ENCODE measurements at regions not wholly inside any gene's neighbourhood (a gene's known extent, or its start where the extent isn't known, plus 50 kb on each side); places are given as distances from the start of the nearest gene placed in this dataset.

DNA sequence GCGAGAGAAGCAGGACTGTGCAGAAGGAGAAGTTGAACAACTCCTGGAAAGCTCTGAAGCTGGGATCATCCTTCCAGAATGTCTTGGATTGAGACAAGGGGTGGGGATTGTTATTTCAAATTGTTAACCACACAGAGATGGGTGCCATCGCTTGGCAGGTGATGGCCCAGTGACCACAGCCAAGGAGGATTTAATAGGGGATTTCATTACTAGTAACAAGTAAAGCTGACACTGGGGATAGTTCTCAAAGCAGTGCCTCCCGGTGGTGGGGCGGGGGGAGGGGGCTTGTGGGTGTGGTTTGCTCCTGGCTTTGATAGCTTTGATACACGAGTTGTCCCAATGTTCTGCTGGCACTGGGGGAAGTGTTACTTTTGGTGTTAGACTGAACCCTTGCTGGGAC, 59.2 kb downstream of the ZNF503 start:
- TF ChIP-seq, protein P1, sequence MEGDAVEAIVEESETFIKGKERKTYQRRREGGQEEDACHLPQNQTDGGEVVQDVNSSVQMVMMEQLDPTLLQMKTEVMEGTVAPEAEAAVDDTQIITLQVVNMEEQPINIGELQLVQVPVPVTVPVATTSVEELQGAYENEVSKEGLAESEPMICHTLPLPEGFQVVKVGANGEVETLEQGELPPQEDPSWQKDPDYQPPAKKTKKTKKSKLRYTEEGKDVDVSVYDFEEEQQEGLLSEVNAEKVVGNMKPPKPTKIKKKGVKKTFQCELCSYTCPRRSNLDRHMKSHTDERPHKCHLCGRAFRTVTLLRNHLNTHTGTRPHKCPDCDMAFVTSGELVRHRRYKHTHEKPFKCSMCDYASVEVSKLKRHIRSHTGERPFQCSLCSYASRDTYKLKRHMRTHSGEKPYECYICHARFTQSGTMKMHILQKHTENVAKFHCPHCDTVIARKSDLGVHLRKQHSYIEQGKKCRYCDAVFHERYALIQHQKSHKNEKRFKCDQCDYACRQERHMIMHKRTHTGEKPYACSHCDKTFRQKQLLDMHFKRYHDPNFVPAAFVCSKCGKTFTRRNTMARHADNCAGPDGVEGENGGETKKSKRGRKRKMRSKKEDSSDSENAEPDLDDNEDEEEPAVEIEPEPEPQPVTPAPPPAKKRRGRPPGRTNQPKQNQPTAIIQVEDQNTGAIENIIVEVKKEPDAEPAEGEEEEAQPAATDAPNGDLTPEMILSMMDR (IDR thresholded peaks at IDR 0.05), result no peak
- TF ChIP-seq, protein P2, sequence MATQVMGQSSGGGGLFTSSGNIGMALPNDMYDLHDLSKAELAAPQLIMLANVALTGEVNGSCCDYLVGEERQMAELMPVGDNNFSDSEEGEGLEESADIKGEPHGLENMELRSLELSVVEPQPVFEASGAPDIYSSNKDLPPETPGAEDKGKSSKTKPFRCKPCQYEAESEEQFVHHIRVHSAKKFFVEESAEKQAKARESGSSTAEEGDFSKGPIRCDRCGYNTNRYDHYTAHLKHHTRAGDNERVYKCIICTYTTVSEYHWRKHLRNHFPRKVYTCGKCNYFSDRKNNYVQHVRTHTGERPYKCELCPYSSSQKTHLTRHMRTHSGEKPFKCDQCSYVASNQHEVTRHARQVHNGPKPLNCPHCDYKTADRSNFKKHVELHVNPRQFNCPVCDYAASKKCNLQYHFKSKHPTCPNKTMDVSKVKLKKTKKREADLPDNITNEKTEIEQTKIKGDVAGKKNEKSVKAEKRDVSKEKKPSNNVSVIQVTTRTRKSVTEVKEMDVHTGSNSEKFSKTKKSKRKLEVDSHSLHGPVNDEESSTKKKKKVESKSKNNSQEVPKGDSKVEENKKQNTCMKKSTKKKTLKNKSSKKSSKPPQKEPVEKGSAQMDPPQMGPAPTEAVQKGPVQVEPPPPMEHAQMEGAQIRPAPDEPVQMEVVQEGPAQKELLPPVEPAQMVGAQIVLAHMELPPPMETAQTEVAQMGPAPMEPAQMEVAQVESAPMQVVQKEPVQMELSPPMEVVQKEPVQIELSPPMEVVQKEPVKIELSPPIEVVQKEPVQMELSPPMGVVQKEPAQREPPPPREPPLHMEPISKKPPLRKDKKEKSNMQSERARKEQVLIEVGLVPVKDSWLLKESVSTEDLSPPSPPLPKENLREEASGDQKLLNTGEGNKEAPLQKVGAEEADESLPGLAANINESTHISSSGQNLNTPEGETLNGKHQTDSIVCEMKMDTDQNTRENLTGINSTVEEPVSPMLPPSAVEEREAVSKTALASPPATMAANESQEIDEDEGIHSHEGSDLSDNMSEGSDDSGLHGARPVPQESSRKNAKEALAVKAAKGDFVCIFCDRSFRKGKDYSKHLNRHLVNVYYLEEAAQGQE (IDR thresholded peaks at IDR 0.05; ENCODE audit: insufficient read depth in 1 of 2, low read depth in 2 of 2, low read length in 1 of 2), result no peak
- TF ChIP-seq POLR2AphosphoS5 (IDR thresholded peaks at IDR 0.05; ENCODE audit: low read depth, low read length) (no peak), SIN3A (IDR thresholded peaks at IDR 0.05; ENCODE audit: borderline replicate concordance, insufficient read depth, low read depth, low read length) (no peak), TCF7L2 (IDR thresholded peaks at IDR 0.05; ENCODE audit: low read depth, low read length) (no peak)
